Hepatocyte (in vitro differentiated cells): ENCODE measurements at regions not wholly inside any gene's neighbourhood (a gene's known extent, or its start where the extent isn't known, plus 50 kb on each side); places are given as distances from the start of the nearest gene placed in this dataset.

ENCODE experiments used
- EZH2 ChIP-seq: fragments of 200-600 bp; sonication (generic); IDR thresholded peaks from 2 replicates; pipeline ENCODE4 v1.6.1; 2016; ENCODE audit warnings: antibody characterized with exemption, mild to moderate bottlenecking, borderline replicate concordance
- EZH2phosphoT487 ChIP-seq: fragments of 200-600 bp; sonication (generic); IDR thresholded peaks from one replicate; pipeline ENCODE4 v1.6.1; 2018; ENCODE audit warnings: antibody characterized with exemption, mild to moderate bottlenecking, low read depth, moderate library complexity; ENCODE audit not compliant: unreplicated experiment, severe bottlenecking
- TF ChIP-seq, protein P1 (sequence below): fragments of 200-600 bp; sonication (generic); IDR thresholded peaks from 2 replicates; pipeline ENCODE4 v1.5.1; 2016; ENCODE audit warnings: antibody characterized with exemption, mild to moderate bottlenecking; ENCODE audit not compliant: poor library complexity

DNA sequence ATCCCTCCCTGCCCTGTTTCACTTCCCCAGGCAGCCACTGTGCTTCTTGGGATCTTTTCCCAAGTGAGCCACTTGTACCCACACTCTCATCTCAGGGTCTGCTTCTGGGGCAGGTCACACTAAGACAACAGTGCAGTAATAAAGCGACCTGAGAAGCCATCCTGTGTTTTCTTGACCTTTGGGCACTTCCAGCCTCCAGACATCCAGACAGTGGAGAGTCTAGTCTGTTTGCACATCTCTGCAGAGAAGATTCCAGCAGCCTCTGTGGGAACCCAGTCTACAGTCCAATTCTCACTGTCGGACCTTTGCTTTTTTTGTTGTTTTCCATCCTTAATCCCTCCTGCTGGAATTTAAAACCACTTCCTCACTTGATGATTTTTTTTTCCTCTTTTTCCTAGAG lies 50.3 kb upstream of the ATP6AP2 start:
- TF ChIP-seq, protein P1, sequence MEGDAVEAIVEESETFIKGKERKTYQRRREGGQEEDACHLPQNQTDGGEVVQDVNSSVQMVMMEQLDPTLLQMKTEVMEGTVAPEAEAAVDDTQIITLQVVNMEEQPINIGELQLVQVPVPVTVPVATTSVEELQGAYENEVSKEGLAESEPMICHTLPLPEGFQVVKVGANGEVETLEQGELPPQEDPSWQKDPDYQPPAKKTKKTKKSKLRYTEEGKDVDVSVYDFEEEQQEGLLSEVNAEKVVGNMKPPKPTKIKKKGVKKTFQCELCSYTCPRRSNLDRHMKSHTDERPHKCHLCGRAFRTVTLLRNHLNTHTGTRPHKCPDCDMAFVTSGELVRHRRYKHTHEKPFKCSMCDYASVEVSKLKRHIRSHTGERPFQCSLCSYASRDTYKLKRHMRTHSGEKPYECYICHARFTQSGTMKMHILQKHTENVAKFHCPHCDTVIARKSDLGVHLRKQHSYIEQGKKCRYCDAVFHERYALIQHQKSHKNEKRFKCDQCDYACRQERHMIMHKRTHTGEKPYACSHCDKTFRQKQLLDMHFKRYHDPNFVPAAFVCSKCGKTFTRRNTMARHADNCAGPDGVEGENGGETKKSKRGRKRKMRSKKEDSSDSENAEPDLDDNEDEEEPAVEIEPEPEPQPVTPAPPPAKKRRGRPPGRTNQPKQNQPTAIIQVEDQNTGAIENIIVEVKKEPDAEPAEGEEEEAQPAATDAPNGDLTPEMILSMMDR, result no peak
- no peak for TF ChIP-seq EZH2
- no peak for TF ChIP-seq EZH2phosphoT487
